GM18511 (cell line): ENCODE measurements at regions not wholly inside any gene's neighbourhood (a gene's known extent, or its start where the extent isn't known, plus 50 kb on each side); places are given as distances from the start of the nearest gene placed in this dataset.
"Not testable (repeated sequence)": the region's sequence is repeated elsewhere in the genome, so short reads cannot be mapped to it uniquely, and the experiment has no call there.

Source experiments
- ATAC-seq: cut with Tn5 transposase; IDR thresholded peaks from one replicate; pipeline ENCODE4 v1.9.1; 2021; ENCODE audit warnings: mild to moderate bottlenecking, moderate library complexity; ENCODE audit not compliant: unreplicated experiment

DNA sequence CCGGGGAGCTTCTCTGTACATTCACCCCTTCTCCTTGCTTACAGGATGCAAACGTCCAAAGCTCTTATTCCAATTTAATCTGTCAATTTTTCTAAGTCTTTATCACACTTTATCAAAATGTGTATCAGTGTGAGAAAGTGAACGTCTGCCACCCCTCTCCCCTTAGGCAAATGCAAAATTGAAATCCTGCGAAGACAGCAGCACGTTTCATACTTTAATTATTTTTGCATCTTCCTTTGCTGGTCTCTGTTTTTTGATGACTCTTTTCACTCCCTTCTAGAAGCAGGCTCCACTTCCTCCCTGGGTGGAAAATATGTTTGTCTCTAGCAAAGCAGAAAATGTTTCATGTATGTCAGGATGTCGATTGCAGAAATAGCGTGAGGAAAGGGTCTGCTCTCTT is 576.5 kb upstream of the BRINP1 start:
- ATAC-seq: no peak

DNA sequence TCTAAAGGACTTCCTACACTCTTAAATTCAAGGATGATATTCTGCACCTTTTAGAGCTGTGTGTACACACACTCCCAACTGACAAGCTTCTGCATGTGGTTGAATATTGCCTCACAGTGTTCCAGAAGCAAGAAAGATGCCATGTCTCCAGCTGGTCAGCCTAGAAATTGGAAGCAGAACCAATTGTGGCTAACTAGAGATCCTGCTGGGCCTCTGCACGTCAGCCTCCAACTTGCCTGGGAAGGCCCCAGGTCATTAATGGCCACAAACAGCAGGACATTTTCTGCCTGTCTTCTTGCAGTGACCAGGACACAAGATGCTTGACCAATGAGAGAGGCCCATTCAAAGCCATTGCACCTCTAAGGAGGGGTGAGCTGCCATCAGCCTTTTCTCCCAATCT is 571.9 kb upstream of the BRINP1 start:
- ATAC-seq: no peak

DNA sequence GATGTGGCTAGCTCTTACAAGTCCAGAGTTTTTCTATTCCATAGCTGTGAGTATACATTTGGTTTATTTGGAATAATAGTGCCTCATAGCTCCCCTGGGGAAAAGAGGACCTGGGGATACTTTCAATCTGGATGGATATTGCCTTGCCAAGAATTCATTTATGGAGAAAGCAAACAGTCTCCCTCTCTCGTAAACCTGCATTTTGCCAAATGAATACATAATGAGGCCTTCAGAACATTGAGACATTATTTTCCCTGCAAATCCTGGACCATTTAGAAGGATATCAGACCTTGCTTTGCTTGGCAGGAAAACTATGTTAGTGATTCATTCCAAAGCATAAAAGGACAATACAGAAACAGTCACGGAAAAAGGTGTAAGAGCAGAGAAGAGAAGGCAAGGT is 569.6 kb upstream of the BRINP1 start:
- ATAC-seq: no peak

DNA sequence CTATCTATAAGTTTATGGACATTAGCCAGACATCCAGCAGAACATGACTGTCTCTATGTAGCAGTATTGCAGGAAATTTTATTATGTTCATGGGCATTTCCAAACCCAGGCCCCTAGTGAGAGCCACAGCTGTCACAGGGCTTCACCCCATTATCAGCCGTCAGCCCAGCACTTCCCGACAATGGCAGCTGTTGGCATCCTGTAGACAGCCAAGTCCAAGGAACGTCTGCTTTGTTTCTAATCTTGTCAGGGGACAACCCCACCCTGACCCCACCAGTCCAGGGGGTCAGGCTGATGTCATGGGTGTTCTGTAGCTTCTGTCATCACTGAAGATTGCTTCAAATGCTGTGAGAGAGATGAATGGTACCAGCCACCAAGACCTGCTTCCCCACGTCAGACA is 565.3 kb upstream of the BRINP1 start:
- no peak for ATAC-seq

DNA sequence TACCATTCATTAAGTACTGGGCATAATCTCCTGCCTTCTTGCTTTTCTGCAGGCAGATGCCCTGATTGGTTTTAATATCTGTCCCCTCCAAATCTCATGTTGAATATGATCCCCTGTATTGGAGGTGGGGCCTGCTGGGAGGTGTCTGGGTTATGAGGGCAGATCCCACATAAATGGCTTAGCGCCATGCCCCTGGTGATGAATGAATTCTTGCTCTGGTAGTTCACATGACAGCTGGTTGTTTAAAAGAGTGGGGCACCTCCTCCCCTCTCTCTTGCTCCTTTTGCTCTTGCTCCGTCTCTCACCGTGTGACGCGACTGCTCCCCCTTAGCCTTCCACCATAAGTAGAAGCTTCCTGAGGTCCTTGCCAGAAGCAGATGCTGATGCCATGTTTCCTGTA is 564.0 kb upstream of the BRINP1 start:
- ATAC-seq: no peak

DNA sequence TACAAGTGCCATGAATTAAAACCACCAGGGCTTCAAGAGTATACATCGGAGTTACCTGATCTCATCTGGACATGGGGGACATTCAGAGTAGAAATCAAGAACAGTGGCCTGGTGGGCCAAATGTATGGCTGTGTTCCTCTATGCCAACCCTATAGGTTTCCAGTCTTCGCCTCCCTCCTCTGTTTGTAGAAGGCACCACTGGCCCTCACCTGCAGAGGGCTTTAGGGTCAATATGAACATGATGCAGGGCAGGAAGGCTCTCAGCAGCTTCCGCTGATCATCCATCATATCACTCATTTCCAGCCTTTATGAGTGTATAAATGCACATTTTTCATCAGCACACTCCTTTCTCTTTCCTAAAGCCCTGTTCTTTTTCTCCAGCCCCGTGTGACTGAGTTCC is 555.5 kb upstream of the BRINP1 start:
- no peak for ATAC-seq

DNA sequence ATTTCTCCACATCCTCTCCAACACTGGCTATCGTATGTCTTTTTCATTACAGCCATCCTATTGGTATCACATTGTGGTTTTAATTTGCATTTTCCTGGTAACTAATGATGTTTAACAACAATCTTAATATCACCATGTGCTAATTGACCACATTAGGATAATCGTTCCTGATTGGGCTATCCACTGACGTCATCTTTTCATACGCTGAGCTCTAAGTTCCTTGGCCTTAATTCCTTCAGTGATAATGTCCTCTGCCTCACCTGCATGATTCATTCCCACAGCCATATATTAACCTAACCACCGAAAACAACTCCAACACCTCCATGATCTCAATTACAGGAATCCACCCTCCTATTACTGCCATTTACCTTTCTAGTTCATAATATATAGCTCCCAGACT is 547.9 kb upstream of the BRINP1 start:
- no peak for ATAC-seq

DNA sequence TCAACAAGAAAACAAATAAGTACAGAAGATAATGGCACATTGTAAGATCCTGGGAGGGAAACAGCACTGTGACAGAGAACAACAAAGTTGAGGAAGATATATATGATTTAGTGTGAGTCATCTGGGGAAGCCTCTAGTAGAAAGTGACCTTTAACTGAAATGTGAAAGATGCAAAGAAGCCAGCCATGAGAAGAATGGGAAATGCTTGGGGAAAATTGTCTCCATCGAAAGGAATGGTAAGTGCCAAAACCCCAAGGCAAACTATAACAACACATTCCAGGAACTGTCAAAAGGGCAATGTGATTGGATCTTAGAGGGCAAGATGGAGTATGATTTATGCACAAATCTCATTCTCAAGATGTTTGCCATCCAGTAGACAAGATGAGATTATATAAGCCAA is 537.8 kb upstream of the BRINP1 start:
- no peak for ATAC-seq

DNA sequence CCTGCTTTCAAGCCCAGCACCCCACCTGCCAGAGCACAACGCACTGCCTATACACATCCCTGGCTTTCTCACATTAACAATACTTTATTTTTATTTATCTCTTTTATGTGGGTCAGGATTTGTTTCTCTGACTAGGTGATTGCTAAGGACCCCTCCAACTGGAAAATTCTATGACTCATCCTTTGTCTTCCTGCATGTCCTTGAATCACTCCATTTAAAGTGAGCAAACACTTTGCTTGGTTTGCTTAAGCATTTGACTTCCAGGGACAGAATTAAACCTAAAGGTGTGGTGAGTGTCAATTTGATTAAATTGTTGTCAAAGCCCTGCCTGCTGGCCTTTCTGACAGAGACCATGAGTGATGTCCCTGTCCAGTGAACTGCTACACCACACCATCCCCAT is 536.5 kb upstream of the BRINP1 start:
- no peak for ATAC-seq

DNA sequence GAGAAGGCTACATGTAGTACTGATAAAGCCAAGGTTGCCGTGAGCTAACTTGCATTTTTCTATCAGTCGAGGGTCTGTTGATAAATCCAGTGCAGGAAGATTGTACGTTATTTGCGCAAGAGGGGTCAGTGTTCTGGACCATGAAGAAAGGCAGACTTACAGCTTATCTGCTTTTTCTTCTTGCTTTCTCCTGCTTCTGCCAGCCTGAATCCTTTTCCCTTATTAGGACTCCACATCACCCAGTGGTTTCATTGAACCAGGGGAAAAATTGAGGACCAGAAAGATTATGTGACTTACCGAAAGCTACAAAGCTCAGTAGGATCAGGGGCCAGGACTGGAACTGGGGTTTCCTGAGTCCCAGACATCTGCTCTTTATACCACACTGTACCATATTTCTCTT is 534.6 kb upstream of the BRINP1 start:
- no peak for ATAC-seq

DNA sequence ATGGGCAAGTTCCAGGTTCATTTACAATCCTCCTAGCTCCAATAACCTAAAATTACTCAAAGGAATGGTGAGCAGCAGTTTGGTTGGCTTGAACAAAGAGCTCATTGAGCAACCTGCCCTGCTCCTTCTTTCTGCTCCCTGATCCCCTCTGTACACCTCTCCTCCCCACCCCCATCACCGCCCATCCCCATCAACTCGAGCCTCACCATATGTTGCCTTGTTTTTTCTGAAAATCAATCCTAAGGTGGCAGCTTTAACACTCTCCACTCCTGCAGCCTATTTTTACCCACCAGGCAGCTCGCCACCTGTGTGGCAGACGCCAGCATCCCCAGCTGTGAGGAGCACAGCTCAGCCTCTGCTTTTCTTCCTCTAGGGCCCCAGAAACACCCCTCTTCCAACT is 533.4 kb upstream of the BRINP1 start:
- ATAC-seq: no peak

DNA sequence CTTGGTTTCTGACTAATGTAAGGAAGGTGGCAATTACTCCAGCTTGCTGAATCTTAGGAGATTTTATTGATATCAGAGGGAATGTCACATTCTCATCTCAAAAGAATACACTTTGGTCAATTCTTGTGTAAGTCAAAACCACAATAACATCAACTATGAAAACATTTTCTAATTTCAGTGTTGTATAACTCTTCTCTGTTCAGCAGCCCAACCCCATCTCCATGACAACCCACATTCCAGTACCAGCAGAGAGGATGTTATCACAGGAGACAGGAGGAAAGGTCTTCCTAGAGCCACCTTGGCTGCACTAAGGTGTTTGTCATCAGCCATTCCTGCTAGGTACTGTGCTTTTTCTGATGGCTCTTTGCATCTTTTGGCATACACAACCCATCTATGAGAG is 529.1 kb upstream of the BRINP1 start:
- no peak for ATAC-seq

DNA sequence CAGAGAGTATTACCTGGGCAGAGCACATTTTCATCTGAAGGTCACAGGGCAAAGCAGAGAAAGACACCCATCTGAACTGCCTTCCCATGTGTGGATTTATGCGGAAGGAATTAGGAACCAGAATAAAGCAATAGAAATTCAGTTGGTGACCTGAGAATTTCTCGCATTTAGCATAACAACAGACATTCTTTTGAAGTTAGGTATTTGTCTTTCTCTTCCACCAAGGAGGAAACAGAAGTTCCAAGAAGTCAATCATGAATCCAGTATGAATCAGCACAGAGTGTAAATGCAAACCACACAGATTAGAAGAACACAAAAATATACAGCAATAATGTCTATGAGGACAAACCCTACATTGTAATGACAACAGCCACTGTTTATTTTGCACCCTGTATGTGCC is 515.2 kb upstream of the BRINP1 start:
- no peak for ATAC-seq

DNA sequence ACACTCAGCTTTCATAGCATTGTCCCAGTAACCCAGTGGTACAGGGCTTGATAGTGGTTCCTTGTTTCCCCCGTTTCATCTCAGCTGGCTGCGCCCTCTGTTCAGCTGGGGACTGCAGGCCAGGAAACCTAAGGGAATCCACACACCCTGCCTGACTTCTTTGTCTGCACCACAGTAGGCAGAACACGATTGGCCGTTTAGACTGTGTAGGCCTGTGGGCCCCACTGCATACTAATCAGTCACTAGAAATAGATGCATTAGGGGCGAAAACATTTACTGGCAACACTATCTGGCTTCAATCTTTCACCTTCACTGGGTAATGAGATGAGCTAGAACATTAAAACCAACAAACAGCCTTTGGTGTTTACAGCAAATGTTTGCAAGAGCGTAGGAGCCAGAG is 512.7 kb upstream of the BRINP1 start:
- ATAC-seq: no peak

DNA sequence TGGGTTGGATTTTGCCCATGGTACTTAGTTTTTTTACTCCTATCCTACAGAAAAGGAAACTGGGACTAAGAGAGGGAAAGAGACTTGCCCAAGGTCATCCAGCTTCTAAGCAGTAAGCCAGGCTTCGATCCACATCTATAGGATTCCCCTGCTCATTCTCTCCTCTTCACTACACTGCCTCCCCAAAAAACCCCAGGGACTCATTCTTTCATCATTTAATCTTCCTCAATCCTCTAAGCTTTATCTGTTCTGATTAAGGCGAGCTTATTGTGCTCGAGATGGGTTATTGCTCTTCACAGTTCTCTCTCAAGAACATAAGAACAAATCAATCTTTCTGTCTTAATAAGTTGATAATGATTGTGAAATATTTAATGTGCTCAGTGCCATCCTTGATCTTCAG is 511.1 kb upstream of the BRINP1 start:
- no peak for ATAC-seq

DNA sequence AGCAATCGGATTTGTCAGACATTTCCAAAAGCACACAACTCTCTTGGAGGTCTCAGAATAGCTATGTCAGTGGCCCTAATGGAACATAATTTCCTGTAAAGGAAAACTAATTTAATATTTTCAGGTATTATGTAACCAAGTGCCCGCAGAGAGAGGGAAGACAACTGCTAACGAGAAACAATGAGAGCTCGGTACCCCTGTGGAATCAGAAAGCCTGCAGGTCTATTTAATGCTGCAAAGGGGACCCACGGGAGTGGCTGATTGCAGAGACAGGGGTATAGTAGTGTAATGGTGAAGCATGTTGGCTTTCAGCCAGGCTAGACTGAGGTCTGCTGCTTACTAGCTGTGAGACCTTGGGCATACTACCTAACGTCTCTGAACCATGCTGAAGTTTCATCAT is 508.1 kb upstream of the BRINP1 start:
- no peak for ATAC-seq

DNA sequence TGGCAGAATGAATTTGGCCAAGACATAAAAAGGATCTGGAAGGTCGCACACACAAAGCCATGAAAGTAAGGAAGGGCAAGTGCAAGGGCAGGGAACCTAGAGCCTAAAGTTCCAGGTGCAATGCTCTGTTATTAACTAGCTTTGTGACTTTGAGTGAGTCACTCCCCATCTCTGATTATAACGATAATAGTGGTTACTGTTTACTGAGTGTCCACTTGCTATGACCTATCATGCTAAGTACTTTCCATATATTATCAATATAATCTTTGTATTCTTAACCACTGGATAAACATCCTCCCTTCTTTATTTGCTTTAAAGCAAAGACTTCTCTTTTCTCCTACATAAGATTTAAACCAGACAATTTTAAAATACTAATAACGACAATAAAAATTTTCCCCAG is 504.6 kb upstream of the BRINP1 start:
- no peak for ATAC-seq

DNA sequence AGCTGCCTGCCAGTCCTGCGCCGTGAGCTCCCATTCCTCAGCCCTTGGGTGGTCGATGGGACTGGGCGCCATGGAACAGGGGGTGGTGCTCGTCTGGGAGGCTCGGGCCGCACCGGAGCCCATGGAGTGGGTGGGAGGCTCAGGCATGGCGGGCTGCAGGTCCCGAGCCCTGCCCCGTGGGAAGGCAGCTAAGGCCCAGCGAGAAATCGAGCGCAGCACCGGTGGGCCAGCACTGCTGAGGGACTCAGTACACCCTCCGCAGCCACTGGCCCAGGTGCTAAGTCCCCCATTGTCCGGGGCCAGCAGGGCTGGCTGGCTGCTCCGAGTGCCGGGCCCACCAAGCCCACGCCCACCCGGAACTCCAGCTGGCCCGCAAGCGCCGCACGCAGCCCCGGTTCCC is 501.0 kb upstream of the BRINP1 start:
- ATAC-seq: not testable (repeated sequence)

DNA sequence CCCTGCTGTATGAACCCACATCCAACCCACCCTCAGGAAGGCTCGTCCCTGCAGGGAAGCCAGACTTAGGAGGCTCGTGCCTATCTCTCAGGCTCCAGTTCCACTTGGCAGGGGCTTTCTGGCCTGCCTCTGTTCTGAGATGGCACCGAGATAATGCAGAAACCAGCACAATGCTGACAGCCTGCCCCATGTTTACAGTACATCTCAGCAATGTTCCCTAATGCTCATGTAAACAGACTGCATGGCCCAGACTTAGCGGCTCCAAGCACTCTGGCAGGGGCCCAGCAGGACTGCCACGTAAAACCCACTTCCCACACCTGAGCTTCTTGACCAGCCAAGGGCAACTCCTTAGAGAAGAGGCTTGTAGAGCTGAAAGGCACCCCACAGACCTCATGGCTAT is 499.5 kb upstream of the BRINP1 start:
- no peak for ATAC-seq

DNA sequence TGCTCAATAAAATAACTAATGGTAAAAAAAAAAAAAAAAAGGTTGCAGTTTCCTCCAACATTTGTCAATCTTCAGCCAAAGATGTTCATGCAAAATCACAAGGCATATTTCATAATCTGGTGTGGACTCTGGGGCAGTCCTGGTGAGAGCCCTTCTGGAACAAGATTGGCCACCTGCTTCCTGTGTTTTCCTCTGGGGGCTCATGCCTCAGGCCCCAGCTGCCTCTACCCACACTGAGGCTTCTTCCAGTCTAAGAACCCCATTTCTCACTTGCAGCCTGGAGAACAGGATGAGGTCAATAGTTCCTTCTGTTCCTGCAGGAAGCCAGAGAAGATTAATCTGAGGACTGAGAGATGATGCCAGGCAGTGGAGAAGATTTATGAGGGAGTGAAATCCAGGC is 492.6 kb upstream of the BRINP1 start:
- ATAC-seq: no peak

DNA sequence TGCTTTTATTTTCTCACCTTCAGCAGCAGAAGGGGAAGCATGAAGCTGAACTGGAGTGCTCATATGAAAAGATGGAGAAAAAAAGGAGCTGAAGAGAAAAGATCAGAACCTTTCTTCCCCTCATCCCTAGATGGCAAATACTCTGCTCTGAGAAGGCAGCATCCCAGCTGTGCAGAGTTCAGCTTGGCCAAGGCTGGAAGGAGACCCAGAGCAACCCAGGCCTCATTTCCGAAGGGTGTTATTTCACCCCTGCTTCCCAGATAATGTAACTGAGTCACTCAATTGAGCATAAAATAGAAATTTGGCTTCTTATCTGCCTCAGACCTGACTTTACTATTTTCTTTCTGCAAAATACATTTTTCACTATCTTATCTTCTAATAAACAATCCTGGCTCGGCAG is 489.9 kb upstream of the BRINP1 start:
- ATAC-seq: no peak

DNA sequence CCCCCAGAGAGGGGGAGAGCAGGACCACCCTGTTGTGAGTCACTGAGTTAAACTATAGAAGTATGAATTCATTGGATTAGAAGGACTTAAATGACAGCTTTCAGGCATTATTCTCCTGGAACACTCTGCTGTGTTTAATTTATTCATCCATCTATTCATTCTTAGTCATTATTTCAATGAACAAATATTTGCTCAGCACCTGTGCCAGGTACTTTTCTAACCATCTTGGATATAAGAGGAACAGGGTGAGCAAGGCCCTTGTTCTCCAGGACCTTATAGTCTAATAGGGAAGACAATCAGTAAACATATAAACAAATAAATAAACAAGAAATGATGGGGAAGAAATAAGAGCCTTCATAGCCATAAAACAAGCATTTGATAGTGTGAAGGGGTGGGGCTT is 483.9 kb upstream of the BRINP1 start:
- ATAC-seq: no peak

DNA sequence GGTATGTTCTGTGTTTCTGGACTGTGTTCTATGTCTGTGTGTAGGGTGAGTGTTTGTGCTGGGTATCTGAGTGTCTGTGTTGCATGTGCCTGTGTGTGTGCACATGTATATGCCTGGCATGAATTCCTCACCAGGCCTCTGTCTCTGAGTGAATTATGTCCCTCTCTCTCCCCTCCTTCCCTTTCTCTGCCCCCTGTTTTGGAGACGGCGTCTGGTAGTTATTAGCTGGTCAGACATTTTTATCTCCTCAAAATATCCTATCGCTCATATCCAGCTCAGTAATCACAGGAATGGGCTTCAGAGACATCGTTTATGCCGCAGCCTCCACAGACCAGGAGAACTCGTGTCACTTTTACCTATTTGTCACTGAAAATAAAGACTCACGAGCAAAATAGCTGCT is 483.2 kb upstream of the BRINP1 start:
- no peak for ATAC-seq

DNA sequence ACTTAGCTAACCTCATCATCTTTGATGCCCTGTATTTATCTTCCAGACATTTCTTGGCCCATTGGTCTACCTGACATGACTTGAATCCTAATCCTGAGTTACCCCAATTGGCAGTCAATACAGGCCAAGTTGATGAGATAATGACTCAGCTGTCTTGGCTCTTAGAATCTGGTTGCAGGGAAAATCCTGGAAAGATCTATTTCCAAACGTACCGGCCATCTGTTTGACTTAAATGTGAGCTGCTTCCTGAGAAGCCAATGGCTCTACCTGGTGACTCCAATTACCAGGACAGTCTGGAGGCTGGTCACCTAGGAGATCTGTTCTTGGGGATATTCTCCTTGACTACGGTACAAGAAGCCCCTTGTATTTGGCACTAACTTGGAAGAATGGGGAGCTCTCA is 475.2 kb upstream of the BRINP1 start:
- no peak for ATAC-seq
